ENCODE measurements at regions not wholly inside any gene's neighbourhood (a gene's known extent, or its start where the extent isn't known, plus 50 kb on each side); places are given as distances from the start of the nearest gene placed in this dataset.

DNA sequence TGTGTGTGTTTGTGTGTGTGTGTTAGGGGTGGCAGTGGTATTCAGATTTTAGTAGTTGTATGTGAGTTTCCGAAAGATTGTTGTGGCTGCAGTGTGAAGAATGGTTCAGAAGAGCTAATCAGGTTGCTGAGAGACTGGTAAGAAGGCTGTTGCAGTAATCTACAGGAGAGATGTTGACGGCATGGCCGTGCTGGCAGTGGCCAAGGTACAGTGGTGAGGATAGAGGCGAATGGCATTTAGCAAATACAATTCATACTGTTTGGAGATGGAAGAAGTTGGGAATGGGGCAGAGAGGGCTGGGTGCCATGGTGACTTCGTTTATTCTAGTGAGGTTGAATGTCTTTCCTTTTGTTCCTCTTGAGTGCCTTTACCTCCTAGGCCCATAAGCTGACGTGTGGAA, 77.5 kb upstream of the SPATA31D4 start:
- 86 to 87% methylated on average over 6 of the region's 6 CpGs for WGBS, 2 donors
- no peak overlapping the region for H3K4me3 ChIP-seq
- no peak for TF ChIP-seq EP300 (IDR thresholded peaks at IDR 0.05)
- TF ChIP-seq, protein P1, sequence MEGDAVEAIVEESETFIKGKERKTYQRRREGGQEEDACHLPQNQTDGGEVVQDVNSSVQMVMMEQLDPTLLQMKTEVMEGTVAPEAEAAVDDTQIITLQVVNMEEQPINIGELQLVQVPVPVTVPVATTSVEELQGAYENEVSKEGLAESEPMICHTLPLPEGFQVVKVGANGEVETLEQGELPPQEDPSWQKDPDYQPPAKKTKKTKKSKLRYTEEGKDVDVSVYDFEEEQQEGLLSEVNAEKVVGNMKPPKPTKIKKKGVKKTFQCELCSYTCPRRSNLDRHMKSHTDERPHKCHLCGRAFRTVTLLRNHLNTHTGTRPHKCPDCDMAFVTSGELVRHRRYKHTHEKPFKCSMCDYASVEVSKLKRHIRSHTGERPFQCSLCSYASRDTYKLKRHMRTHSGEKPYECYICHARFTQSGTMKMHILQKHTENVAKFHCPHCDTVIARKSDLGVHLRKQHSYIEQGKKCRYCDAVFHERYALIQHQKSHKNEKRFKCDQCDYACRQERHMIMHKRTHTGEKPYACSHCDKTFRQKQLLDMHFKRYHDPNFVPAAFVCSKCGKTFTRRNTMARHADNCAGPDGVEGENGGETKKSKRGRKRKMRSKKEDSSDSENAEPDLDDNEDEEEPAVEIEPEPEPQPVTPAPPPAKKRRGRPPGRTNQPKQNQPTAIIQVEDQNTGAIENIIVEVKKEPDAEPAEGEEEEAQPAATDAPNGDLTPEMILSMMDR (IDR thresholded peaks at IDR 0.05): no peak
- TF ChIP-seq POLR2A (IDR thresholded peaks at IDR 0.05): no peak

DNA sequence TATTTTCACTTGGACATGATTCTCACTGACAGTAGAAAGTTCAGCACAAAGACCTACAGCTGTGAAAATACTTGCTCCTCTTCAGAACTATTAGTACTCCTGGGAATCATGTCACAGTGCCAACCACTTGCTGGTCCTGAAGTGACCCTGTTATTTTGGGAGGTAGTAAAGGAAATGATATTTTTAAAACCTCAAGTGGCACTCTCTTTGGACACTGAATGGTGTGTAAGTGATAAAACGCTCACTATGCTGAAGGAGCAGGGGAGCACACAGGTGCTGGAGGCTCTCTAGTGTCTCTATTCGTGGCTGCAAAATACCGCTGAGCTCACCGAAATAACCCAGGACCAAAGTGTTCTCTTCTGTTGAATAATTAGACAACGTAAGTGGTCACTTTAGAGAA, 76.9 kb upstream of the SPATA31D4 start:
- DNase-seq (ENCODE audit: low spot score in 2 of 2): no peak
- Histone ChIP-seq H3K9me3 (no peaks in the 10 kb centered on the region), H3K27me3 (no peaks in the 10 kb centered on the region), H3K4me1 (peaks cover 0 to 7% (median 3%) of the 10 kb centered on the region in 4 donors), H3K27ac (no peak overlapping the region), H3K4me3 (no peak overlapping the region), H3K36me3 (no peaks in the 10 kb centered on the region)
- TF ChIP-seq EP300 (IDR thresholded peaks at IDR 0.05): no peak
- TF ChIP-seq, protein P1 (IDR thresholded peaks at IDR 0.05): no peak
- no peak for TF ChIP-seq POLR2A (IDR thresholded peaks at IDR 0.05)
- WGBS, 2 donors: 80 to 84% methylated on average over 5 of the region's 5 CpGs

More for the DNA sequence above, 77.5 kb upstream of the SPATA31D4 start:
- no peak overlapping the region for H3K27ac ChIP-seq
- peaks cover 0 to 7% (median 3%) of the 10 kb centered on the region in 4 donors for H3K4me1 ChIP-seq
- DNase-seq (ENCODE audit: low spot score in 2 of 2): no peak
- H3K9me3 ChIP-seq: no peaks in the 10 kb centered on the region
- H3K27me3 ChIP-seq: no peaks in the 10 kb centered on the region
- H3K36me3 ChIP-seq: no peaks in the 10 kb centered on the region

DNA sequence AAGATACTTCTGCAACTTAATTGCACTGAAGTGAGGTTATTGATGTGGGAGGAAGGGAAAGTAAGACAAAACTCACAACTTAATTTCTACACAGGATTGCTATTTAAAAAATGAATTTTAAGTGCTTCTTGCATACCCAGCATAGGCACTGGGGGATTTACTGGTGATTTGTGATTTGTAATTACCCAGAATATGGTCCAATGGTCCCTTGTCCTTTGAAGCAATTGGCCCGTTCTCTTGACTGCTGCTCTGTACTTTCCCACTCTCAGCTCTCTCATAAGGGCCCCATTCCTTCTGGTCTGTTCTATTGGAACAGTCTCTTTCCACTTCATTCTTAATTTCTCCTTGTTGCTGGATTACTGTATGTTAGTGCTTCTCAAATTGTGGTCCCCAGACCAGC, 75.4 kb upstream of the SPATA31D4 start:
- H3K27ac ChIP-seq: no peak overlapping the region
- H3K9me3 ChIP-seq: no peaks in the 10 kb centered on the region
- H3K36me3 ChIP-seq: no peaks in the 10 kb centered on the region
- DNase-seq (ENCODE audit: low spot score in 2 of 2): no peak
- no peak for TF ChIP-seq EP300 (IDR thresholded peaks at IDR 0.05)
- H3K4me3 ChIP-seq: no peak overlapping the region
- H3K27me3 ChIP-seq: no peaks in the 10 kb centered on the region
- peaks cover 0 to 7% (median 0%) of the 10 kb centered on the region in 4 donors for H3K4me1 ChIP-seq
- 96 to 100% methylated on average over 1 of the region's 1 CpG for WGBS, 2 donors

DNA sequence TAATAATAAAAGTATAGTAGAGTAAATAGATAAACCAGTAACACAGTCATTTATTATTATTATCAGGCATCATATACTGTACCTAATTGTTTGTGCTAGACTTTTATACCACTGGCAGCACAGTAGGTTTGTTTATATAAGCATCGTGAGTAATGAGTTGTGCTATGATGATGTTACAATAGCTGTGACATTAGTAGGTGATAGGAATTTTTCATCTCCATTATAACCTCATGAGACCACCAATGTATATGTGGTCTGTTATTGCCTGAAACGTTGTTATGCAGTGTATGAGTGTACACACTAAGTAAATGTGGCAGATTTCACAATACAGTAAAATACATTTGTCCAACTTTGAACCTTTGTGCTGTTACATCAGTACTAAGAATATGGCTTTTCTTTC, 72.7 kb upstream of the SPATA31D4 start:
- no peak for TF ChIP-seq EP300 (IDR thresholded peaks at IDR 0.05)
- TF ChIP-seq, protein P1 (IDR thresholded peaks at IDR 0.05): no peak
- TF ChIP-seq POLR2A (IDR thresholded peaks at IDR 0.05): no peak
- WGBS, 2 donors: 53 to 66% methylated on average over 2 of the region's 2 CpGs
- DNase-seq (ENCODE audit: low spot score in 2 of 2): no peak
- H3K27ac ChIP-seq: no peak overlapping the region
- no peaks in the 10 kb centered on the region for H3K27me3 ChIP-seq
- no peaks in the 10 kb centered on the region for H3K9me3 ChIP-seq
- no peak overlapping the region for H3K4me3 ChIP-seq
- H3K36me3 ChIP-seq: no peaks in the 10 kb centered on the region
- no peaks in the 10 kb centered on the region for H3K4me1 ChIP-seq

DNA sequence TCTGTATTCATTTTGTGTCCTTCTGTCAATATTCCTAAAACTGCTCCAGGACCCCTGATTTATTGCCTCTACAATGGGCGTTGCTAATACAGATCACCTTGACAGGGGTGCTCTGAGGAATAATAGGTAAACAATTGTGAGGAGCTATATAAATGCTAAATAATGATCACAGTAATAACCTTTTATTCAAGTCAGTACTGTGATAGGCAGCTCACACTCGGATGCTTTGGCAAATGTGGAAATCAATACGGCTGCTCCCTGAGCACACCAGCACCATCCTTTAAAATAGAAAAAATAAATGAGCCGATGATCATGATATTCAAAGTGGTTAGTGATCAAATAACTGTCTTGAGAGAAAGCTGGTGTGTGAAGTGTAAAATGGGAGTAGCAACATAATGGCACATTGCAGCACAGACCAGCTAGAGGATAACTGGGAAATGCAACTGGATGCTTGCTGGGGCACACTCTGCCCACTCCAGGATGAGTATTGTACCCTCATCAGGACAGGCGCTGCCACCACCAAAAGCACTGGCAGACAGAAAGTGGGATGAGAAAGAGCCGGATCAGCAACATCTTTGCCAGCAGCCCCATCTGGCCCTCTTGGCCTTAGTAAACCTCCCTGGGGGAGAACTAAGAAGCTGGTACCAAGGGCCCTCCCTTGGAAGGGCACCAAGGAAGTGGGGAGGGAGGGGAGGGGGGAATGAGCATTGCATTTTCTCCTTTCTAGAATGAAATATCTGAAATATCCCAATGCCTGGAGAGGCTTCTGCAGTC, 69.4 kb upstream of the SPATA31D4 start:
- 87% methylated on average over 6 of the region's 6 CpGs for WGBS, 2 donors
- Histone ChIP-seq H3K36me3 (no peaks in the 10 kb centered on the region), H3K27ac (no peak overlapping the region), H3K9me3 (no peaks in the 10 kb centered on the region), H3K27me3 (no peaks in the 10 kb centered on the region), H3K4me3 (no peak overlapping the region), H3K4me1 (no peaks in the 10 kb centered on the region)
- no peak for DNase-seq (ENCODE audit: low spot score in 2 of 2)
- TF ChIP-seq EP300 (IDR thresholded peaks at IDR 0.05) (no peak), POLR2A (IDR thresholded peaks at IDR 0.05) (no peak)
- TF ChIP-seq, protein P1 (IDR thresholded peaks at IDR 0.05): no peak
